HepG2 (cell line): ENCODE measurements at regions not wholly inside any gene's neighbourhood (a gene's known extent, or its start where the extent isn't known, plus 50 kb on each side); places are given as distances from the start of the nearest gene placed in this dataset.

Source experiments
- ARHGAP35 ChIP-seq: sonication (generic); formaldehyde crosslinking; IDR thresholded peaks from 2 replicates; pipeline ENCODE4 v1.9.0; 2022; ENCODE audit warnings: mild to moderate bottlenecking, inconsistent platforms, moderate library complexity, missing genetic modification reagents, borderline replicate concordance
- HIVEP1 ChIP-seq: sonication (generic); formaldehyde crosslinking; IDR thresholded peaks from 2 replicates; pipeline ENCODE4 v1.4.0; 2020; ENCODE audit warnings: mild to moderate bottlenecking, missing genetic modification reagents
- PHF20 ChIP-seq: sonication (generic); formaldehyde crosslinking; IDR thresholded peaks from 2 replicates; pipeline ENCODE4 v1.5.0; 2020; ENCODE audit warnings: mild to moderate bottlenecking, missing genetic modification reagents
- ZNF124 ChIP-seq: sonication (generic); formaldehyde crosslinking; IDR thresholded peaks from 2 replicates; pipeline ENCODE4 v1.4.0; 2020; ENCODE audit warnings: missing genetic modification reagents
- TF ChIP-seq, protein P1 (sequence below): sonication (generic); formaldehyde crosslinking; IDR thresholded peaks from 2 replicates; pipeline ENCODE4 v1.5.0; 2020; ENCODE audit warnings: mild to moderate bottlenecking, missing genetic modification reagents, moderate library complexity

- TF ChIP-seq PHF20 (CRISPR knock-in tag) (no peak), HIVEP1 (CRISPR knock-in tag) (no peak), ZNF124 (CRISPR knock-in tag) (no peak), ARHGAP35 (no peak)
- TF ChIP-seq, protein P1, sequence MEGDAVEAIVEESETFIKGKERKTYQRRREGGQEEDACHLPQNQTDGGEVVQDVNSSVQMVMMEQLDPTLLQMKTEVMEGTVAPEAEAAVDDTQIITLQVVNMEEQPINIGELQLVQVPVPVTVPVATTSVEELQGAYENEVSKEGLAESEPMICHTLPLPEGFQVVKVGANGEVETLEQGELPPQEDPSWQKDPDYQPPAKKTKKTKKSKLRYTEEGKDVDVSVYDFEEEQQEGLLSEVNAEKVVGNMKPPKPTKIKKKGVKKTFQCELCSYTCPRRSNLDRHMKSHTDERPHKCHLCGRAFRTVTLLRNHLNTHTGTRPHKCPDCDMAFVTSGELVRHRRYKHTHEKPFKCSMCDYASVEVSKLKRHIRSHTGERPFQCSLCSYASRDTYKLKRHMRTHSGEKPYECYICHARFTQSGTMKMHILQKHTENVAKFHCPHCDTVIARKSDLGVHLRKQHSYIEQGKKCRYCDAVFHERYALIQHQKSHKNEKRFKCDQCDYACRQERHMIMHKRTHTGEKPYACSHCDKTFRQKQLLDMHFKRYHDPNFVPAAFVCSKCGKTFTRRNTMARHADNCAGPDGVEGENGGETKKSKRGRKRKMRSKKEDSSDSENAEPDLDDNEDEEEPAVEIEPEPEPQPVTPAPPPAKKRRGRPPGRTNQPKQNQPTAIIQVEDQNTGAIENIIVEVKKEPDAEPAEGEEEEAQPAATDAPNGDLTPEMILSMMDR (CRISPR knock-in tag): no peak
Observed at GRCh38 chr1:87972811-87973210, 644.1 kb downstream of the LMO4 start.
